Astrocyte (in vitro differentiated cells and primary cell): ENCODE measurements at regions not wholly inside any gene's neighbourhood (a gene's known extent, or its start where the extent isn't known, plus 50 kb on each side); places are given as distances from the start of the nearest gene placed in this dataset.

Source experiments
- DNase-seq: peaks from one replicate; pipeline ENCODE4 v3.0.0-alpha.2; 2010; ENCODE audit warnings: low read depth
- FAIRE-seq: peaks from 2 replicates; lab custom pipeline; 2011; peaks lifted over from hg19 to GRCh38; lab: Jason Lieb, UNC
- H2AFZ ChIP-seq: 2 replicates; pipeline ENCODE4 v1.6.0; 2012; ENCODE audit warnings: low read depth, low read length, inconsistent platforms
- H3K27ac ChIP-seq: 2 replicates; pipeline ENCODE4 v1.5.1; 2011; ENCODE audit warnings: low read depth, low read length, inconsistent platforms
- H3K27me3 ChIP-seq: 2 replicates; pipeline ENCODE4 v1.6.0; 2011; ENCODE audit warnings: low read length, inconsistent platforms; ENCODE audit not compliant: insufficient read depth
- H3K36me3 ChIP-seq: 2 replicates; pipeline ENCODE4 v1.5.1; 2011; ENCODE audit warnings: low read length, inconsistent platforms; ENCODE audit not compliant: insufficient read depth
- H3K4me1 ChIP-seq: 2 replicates; pipeline ENCODE4 v1.5.1; 2011; ENCODE audit warnings: low read length, inconsistent platforms; ENCODE audit not compliant: insufficient read depth
- H3K4me2 ChIP-seq: 2 replicates; pipeline ENCODE4 v1.6.0; 2012; ENCODE audit warnings: low read length, inconsistent platforms
- H3K4me3 ChIP-seq: 2 replicates; pipeline ENCODE4 v1.5.1; 2011; ENCODE audit warnings: low read depth, mild to moderate bottlenecking, low read length, inconsistent platforms; ENCODE audit not compliant: insufficient read depth
- H3K79me2 ChIP-seq: 2 replicates; pipeline ENCODE4 v1.6.0; 2012; ENCODE audit warnings: mild to moderate bottlenecking, low read length, inconsistent platforms; ENCODE audit not compliant: insufficient read depth
- H3K9ac ChIP-seq: 2 replicates; pipeline ENCODE4 v1.6.0; 2012; ENCODE audit warnings: mild to moderate bottlenecking, low read length, inconsistent platforms
- H3K9me3 ChIP-seq: 2 replicates; pipeline ENCODE4 v1.5.1; 2012; ENCODE audit warnings: low read depth, mild to moderate bottlenecking, low read length, inconsistent platforms; ENCODE audit not compliant: insufficient read depth
- H4K20me1 ChIP-seq: 2 replicates; pipeline ENCODE4 v1.6.0; 2012; ENCODE audit warnings: low read length, inconsistent platforms; ENCODE audit not compliant: insufficient read depth
- H3K27ac Mint-ChIP-seq: one replicate; pipeline ENCODE4 v1.8.0; 2021; ENCODE audit warnings: mild to moderate bottlenecking, mixed read lengths; ENCODE audit not compliant: unreplicated experiment
- H3K27me3 Mint-ChIP-seq: one replicate; pipeline ENCODE4 v1.8.0; 2021; ENCODE audit warnings: low read depth, mixed read lengths; ENCODE audit not compliant: unreplicated experiment
- H3K36me3 Mint-ChIP-seq: one replicate; pipeline ENCODE4 v1.8.0; 2021; ENCODE audit warnings: low read depth, mixed read lengths; ENCODE audit not compliant: unreplicated experiment
- H3K4me1 Mint-ChIP-seq: one replicate; pipeline ENCODE4 v1.8.0; 2021; ENCODE audit warnings: low read depth, mixed read lengths; ENCODE audit not compliant: unreplicated experiment
- H3K4me3 Mint-ChIP-seq: one replicate; pipeline ENCODE4 v1.8.0; 2021; ENCODE audit warnings: mild to moderate bottlenecking, moderate library complexity, mixed read lengths; ENCODE audit not compliant: unreplicated experiment
- H3K9me3 Mint-ChIP-seq: one replicate; pipeline ENCODE4 v1.8.0; 2021; ENCODE audit warnings: mild to moderate bottlenecking, mixed read lengths; ENCODE audit not compliant: unreplicated experiment
- EZH2 ChIP-seq: IDR thresholded peaks from 2 replicates; pipeline ENCODE4 v1.6.1; 2012; ENCODE audit warnings: mild to moderate bottlenecking, low read length, inconsistent platforms; ENCODE audit not compliant: insufficient read depth
- TF ChIP-seq, protein P1 (sequence below): IDR thresholded peaks from 2 replicates; pipeline ENCODE4 v1.5.1; 2011; ENCODE audit warnings: low read depth, mild to moderate bottlenecking, inconsistent platforms, low read length, moderate library complexity; ENCODE audit not compliant: insufficient read depth

DNA sequence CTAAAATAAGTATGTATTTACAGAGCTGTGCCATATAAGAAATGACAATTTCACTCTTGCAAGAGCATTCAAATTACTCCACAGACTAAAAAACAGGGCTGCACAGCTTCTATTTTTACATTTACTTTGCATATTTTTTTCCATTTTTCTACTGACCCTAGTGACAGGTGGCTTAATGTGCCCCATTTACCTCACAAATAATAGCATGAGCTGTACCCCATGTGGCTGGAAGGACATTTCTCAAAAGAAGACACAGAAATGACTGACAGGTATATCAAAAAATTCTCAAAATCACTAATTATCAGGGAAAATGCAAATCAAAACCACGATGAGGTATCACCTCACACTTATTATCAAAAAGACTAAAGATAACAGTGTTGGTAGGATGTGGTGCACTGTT is 1128.6 kb downstream of the SLC16A7 start:
- Mint-ChIP-seq H3K27ac (no peak overlapping the region), H3K36me3 (no peaks in the 10 kb centered on the region), H3K4me3 (no peak overlapping the region), H3K4me1 (no peaks in the 10 kb centered on the region), H3K9me3 (peaks cover 3% of the 10 kb centered on the region), H3K27me3 (no peaks in the 10 kb centered on the region)
- Histone ChIP-seq H3K4me1 (no peaks in the 10 kb centered on the region), H4K20me1 (no peaks in the 10 kb centered on the region), H2AFZ (no peak overlapping the region), H3K36me3 (no peaks in the 10 kb centered on the region), H3K9ac (no peak overlapping the region), H3K4me2 (no peak overlapping the region), H3K27ac (no peak overlapping the region), H3K27me3 (no peaks in the 10 kb centered on the region), H3K79me2 (no peaks in the 10 kb centered on the region), H3K9me3 (no peaks in the 10 kb centered on the region), H3K4me3 (no peak overlapping the region)
- TF ChIP-seq EZH2: no peak
- TF ChIP-seq, protein P1, sequence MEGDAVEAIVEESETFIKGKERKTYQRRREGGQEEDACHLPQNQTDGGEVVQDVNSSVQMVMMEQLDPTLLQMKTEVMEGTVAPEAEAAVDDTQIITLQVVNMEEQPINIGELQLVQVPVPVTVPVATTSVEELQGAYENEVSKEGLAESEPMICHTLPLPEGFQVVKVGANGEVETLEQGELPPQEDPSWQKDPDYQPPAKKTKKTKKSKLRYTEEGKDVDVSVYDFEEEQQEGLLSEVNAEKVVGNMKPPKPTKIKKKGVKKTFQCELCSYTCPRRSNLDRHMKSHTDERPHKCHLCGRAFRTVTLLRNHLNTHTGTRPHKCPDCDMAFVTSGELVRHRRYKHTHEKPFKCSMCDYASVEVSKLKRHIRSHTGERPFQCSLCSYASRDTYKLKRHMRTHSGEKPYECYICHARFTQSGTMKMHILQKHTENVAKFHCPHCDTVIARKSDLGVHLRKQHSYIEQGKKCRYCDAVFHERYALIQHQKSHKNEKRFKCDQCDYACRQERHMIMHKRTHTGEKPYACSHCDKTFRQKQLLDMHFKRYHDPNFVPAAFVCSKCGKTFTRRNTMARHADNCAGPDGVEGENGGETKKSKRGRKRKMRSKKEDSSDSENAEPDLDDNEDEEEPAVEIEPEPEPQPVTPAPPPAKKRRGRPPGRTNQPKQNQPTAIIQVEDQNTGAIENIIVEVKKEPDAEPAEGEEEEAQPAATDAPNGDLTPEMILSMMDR: no peak
- FAIRE-seq (no peak), DNase-seq (no peak)

DNA sequence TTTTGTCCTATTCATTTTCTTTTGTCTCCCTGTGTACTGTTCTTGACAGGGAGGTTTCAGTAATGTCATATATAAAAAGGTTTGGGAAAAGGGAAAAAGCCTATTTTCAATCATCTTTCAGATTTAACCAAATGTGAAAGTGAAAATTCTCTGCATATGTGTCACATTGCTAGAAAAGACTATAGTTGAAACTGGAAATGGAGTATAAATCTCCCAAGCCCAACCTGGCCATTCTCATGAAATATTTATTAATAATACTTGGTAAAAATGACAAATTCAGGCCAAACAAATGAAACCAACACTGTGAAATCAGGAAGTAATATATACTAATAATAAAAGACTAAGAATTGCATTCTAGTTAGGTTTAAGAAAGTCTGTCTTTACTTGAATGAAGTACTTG is 1129.2 kb downstream of the SLC16A7 start:
- no peaks in the 10 kb centered on the region for H3K4me1 ChIP-seq
- no peak for FAIRE-seq
- no peak overlapping the region for H3K4me3 Mint-ChIP-seq

DNA sequence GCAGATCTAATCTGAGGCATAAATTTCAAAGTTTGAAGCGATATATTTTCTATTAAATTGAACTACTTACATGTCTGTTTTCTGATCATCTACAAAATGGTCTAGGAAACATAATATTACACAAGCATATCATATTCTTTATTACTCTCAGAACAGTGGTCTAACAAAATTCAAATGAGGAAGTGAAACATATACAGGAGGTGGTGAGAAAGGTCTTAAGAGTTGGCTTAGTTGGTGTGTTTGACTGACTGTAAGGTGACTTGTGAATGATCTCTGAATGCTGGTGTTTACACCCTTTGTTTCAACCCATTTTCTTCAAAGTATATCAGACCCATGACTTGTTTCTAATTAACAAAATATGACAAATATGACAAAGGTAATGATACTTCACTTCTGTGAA is 1156.8 kb downstream of the SLC16A7 start:
- Histone ChIP-seq H3K36me3 (no peaks in the 10 kb centered on the region), H3K4me2 (no peak overlapping the region), H3K27me3 (no peaks in the 10 kb centered on the region), H3K4me3 (no peak overlapping the region), H4K20me1 (no peaks in the 10 kb centered on the region), H3K79me2 (no peaks in the 10 kb centered on the region), H3K9me3 (no peaks in the 10 kb centered on the region), H3K4me1 (no peaks in the 10 kb centered on the region), H2AFZ (no peak overlapping the region), H3K27ac (no peak overlapping the region), H3K9ac (no peak overlapping the region)
- no peak for DNase-seq
- H3K27me3 Mint-ChIP-seq: no peaks in the 10 kb centered on the region
- H3K4me1 Mint-ChIP-seq: no peaks in the 10 kb centered on the region
- no peaks in the 10 kb centered on the region for H3K9me3 Mint-ChIP-seq
- no peak for FAIRE-seq
- no peak overlapping the region for H3K4me3 Mint-ChIP-seq
- no peak overlapping the region for H3K27ac Mint-ChIP-seq
- no peaks in the 10 kb centered on the region for H3K36me3 Mint-ChIP-seq
- no peak for TF ChIP-seq EZH2
- TF ChIP-seq, protein P1: no peak

More for the DNA sequence above, 1129.2 kb downstream of the SLC16A7 start:
- H3K4me2 ChIP-seq: no peak overlapping the region
- no peak overlapping the region for H3K27ac ChIP-seq
- H2AFZ ChIP-seq: no peak overlapping the region
- no peaks in the 10 kb centered on the region for H4K20me1 ChIP-seq
- no peaks in the 10 kb centered on the region for H3K27me3 ChIP-seq
- H3K36me3 ChIP-seq: no peaks in the 10 kb centered on the region
- H3K4me1 Mint-ChIP-seq: no peaks in the 10 kb centered on the region
- H3K27ac Mint-ChIP-seq: no peak overlapping the region
- no peaks in the 10 kb centered on the region for H3K27me3 Mint-ChIP-seq
- no peaks in the 10 kb centered on the region for H3K36me3 Mint-ChIP-seq
- DNase-seq: no peak
- H3K4me3 ChIP-seq: no peak overlapping the region
- H3K9ac ChIP-seq: no peak overlapping the region
- TF ChIP-seq EZH2: no peak
- TF ChIP-seq, protein P1: no peak
- H3K79me2 ChIP-seq: no peaks in the 10 kb centered on the region
- H3K9me3 Mint-ChIP-seq: peaks cover 3% of the 10 kb centered on the region
- no peaks in the 10 kb centered on the region for H3K9me3 ChIP-seq
